ENCODE measurements at regions not wholly inside any gene's neighbourhood (a gene's known extent, or its start where the extent isn't known, plus 50 kb on each side); places are given as distances from the start of the nearest gene placed in this dataset.

DNA sequence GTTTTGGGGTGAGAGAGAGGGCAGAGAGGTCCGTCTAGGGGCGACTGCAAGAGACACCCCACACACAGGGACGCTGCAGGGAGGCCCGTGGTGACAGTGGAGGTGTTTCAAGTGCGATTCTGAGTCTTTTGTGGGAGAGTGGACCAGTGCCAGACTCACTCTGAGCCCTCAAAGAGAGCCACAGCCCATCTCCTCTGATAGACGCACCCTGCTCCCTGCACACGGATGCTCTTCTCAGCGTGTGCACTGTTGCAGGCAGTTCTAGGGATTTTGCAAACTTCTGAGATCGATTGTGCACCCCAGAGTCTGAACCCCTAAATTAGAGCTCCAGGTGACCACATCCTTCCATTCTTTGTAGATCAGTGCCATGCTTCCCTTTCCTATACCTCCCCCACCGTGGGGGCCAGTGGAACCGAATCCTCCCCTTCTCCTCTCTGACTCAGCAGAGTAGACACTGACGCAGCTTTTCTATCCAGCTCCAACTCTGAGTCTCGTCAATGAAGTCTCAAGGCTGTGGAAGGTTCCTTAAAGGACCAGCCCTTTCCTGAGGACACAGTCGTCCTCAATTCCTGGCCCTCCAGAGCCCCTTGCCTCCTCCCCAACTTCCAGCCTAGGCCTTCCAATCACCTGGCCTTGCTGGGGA lies 83.8 kb downstream of the TMEM130 start:
- TF ChIP-seq, protein P1, sequence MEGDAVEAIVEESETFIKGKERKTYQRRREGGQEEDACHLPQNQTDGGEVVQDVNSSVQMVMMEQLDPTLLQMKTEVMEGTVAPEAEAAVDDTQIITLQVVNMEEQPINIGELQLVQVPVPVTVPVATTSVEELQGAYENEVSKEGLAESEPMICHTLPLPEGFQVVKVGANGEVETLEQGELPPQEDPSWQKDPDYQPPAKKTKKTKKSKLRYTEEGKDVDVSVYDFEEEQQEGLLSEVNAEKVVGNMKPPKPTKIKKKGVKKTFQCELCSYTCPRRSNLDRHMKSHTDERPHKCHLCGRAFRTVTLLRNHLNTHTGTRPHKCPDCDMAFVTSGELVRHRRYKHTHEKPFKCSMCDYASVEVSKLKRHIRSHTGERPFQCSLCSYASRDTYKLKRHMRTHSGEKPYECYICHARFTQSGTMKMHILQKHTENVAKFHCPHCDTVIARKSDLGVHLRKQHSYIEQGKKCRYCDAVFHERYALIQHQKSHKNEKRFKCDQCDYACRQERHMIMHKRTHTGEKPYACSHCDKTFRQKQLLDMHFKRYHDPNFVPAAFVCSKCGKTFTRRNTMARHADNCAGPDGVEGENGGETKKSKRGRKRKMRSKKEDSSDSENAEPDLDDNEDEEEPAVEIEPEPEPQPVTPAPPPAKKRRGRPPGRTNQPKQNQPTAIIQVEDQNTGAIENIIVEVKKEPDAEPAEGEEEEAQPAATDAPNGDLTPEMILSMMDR (IDR thresholded peaks at IDR 0.05; ENCODE audit: borderline replicate concordance, extremely low read depth, low read length, poor library complexity, severe bottlenecking): no peak
- no peak for TF ChIP-seq EZH2 (IDR thresholded peaks at IDR 0.05; ENCODE audit: borderline replicate concordance, low read depth, low read length, severe bottlenecking)
